Urinary bladder (tissue), 3 donors: ENCODE measurements at regions not wholly inside any gene's neighbourhood (a gene's known extent, or its start where the extent isn't known, plus 50 kb on each side); places are given as distances from the start of the nearest gene placed in this dataset.

Experiments
- DNase-seq: peaks from one replicate; pipeline ENCODE4 v3.0.0-alpha.2; 2015; ENCODE audit errors: extremely low spot score
- H3K27ac ChIP-seq: one replicate; pipeline ENCODE4 v1.5.1; 2013; ENCODE audit warnings: low read depth, mild to moderate bottlenecking, moderate library complexity
- H3K36me3 ChIP-seq: one replicate; pipeline ENCODE4 v1.6.1; 2013; ENCODE audit warnings: mild to moderate bottlenecking, moderate library complexity; ENCODE audit not compliant: insufficient read depth
- H3K4me1 ChIP-seq: one replicate; pipeline ENCODE4 v1.6.1; 2013; ENCODE audit warnings: mild to moderate bottlenecking, moderate library complexity; ENCODE audit not compliant: insufficient read depth
- H3K4me3 ChIP-seq: one replicate; pipeline ENCODE4 v1.5.1; 2013; ENCODE audit warnings: low read depth, low read length
- WGBS: extraction: QIAGEN DNeasy Blood & Tissue Kit; methylation state at CpG from one replicate; pipeline ENCODE4 v1.1.7; 2013; 5-methylcytosine and 5-hydroxymethylcytosine counted together
- donor health status: healthy with polysubstance abuse.
- donor health status: healthy.

GRCh38 chr3:40858364-40859115 is 333.8 kb downstream of the ZNF621 start:
- WGBS, result 90% methylated on average over 7 of the region's 7 CpGs
- H3K36me3 ChIP-seq, result no peaks in the 10 kb centered on the region
- H3K4me3 ChIP-seq, result no peak overlapping the region
- no peak for DNase-seq
- no peak overlapping the region for H3K27ac ChIP-seq
- H3K4me1 ChIP-seq, result no peaks in the 10 kb centered on the region

GRCh38 chr3:40862946-40863345 is 336.4 kb upstream of the CTNNB1 start:
- H3K36me3 ChIP-seq, result no peaks in the 10 kb centered on the region

GRCh38 chr3:40864146-40864782 is 335.0 kb upstream of the CTNNB1 start:
- DNase-seq, result no peak
- Histone ChIP-seq H3K4me3 (no peak overlapping the region), H3K27ac (no peak overlapping the region), H3K4me1 (no peaks in the 10 kb centered on the region), H3K36me3 (no peaks in the 10 kb centered on the region)
- WGBS, result 91% methylated on average over 3 of the region's 3 CpGs

More at GRCh38 chr3:40862946-40863345, 336.4 kb upstream of the CTNNB1 start:
- H3K27ac ChIP-seq, result no peak overlapping the region
- no peaks in the 10 kb centered on the region for H3K4me1 ChIP-seq
- H3K4me3 ChIP-seq, result no peak overlapping the region
- WGBS, result 96% methylated on average over 2 of the region's 2 CpGs
- no peak for DNase-seq

- Histone ChIP-seq H3K36me3 (no peaks in the 10 kb centered on the region), H3K27ac (no peak overlapping the region), H3K4me1 (no peaks in the 10 kb centered on the region), H3K4me3 (no peak overlapping the region)
- DNase-seq, result no peak
- 77% methylated on average over 1 of the region's 1 CpG for WGBS
These were observed 334.4 kb upstream of the CTNNB1 start for GRCh38 chr3:40864915-40865314.

GRCh38 chr3:40867797-40868196 is 331.5 kb upstream of the CTNNB1 start:
- Histone ChIP-seq H3K27ac (no peak overlapping the region), H3K36me3 (no peaks in the 10 kb centered on the region), H3K4me1 (no peaks in the 10 kb centered on the region), H3K4me3 (no peak overlapping the region)
- DNase-seq, result no peak
- whole genome bisulfite sequencing, result 93% methylated on average over 3 of the region's 3 CpGs

- no peak overlapping the region for H3K4me3 ChIP-seq
- no peaks in the 10 kb centered on the region for H3K4me1 ChIP-seq
- H3K36me3 ChIP-seq, result no peaks in the 10 kb centered on the region
- H3K27ac ChIP-seq, result no peak overlapping the region
- DNase-seq, result no peak
- WGBS, result 66% methylated on average over 4 of the region's 4 CpGs
These were observed 330.3 kb upstream of the CTNNB1 start for GRCh38 chr3:40869013-40869412.

- H3K27ac ChIP-seq, result no peak overlapping the region
- no peak for DNase-seq
- H3K36me3 ChIP-seq, result no peaks in the 10 kb centered on the region
- WGBS, result 80% methylated on average over 2 of the region's 2 CpGs
- no peaks in the 10 kb centered on the region for H3K4me1 ChIP-seq
- H3K4me3 ChIP-seq, result no peak overlapping the region
These were observed 329.4 kb upstream of the CTNNB1 start for GRCh38 chr3:40869939-40870338.

GRCh38 chr3:40871394-40871793 is 327.9 kb upstream of the CTNNB1 start:
- WGBS, result 70% methylated on average over 4 of the region's 4 CpGs
- Histone ChIP-seq H3K36me3 (no peaks in the 10 kb centered on the region), H3K4me1 (no peaks in the 10 kb centered on the region), H3K4me3 (no peak overlapping the region), H3K27ac (no peak overlapping the region)
- DNase-seq, result no peak

- Histone ChIP-seq H3K4me1 (no peaks in the 10 kb centered on the region), H3K27ac (no peak overlapping the region), H3K36me3 (no peaks in the 10 kb centered on the region), H3K4me3 (no peak overlapping the region)
- no peak for DNase-seq
- 79% methylated on average over 6 of the region's 6 CpGs for WGBS
These were observed 326.9 kb upstream of the CTNNB1 start for GRCh38 chr3:40872258-40872920.

GRCh38 chr3:40873476-40873875 is 325.8 kb upstream of the CTNNB1 start:
- DNase-seq, result no peak
- H3K36me3 ChIP-seq, result no peaks in the 10 kb centered on the region
- H3K4me3 ChIP-seq, result no peak overlapping the region
- no peak overlapping the region for H3K27ac ChIP-seq
- no peaks in the 10 kb centered on the region for H3K4me1 ChIP-seq
- 72% methylated on average over 2 of the region's 2 CpGs for WGBS

- Histone ChIP-seq H3K27ac (no peak overlapping the region), H3K4me3 (no peak overlapping the region), H3K4me1 (no peaks in the 10 kb centered on the region), H3K36me3 (no peaks in the 10 kb centered on the region)
- WGBS, result 92% methylated on average over 6 of the region's 6 CpGs
- no peak for DNase-seq
These were observed 325.2 kb upstream of the CTNNB1 start for GRCh38 chr3:40873934-40874699.

- DNase-seq, result no peak
- 94% methylated on average over 1 of the region's 1 CpG for WGBS
- no peak overlapping the region for H3K27ac ChIP-seq
These were observed 323.7 kb upstream of the CTNNB1 start for GRCh38 chr3:40875581-40875980.

GRCh38 chr3:40876009-40876408 is 323.3 kb upstream of the CTNNB1 start:
- DNase-seq, result no peak
- Histone ChIP-seq H3K27ac (no peak overlapping the region), H3K4me1 (no peaks in the 10 kb centered on the region), H3K4me3 (no peak overlapping the region), H3K36me3 (no peaks in the 10 kb centered on the region)
- WGBS, result 75% methylated on average over 5 of the region's 5 CpGs

More at GRCh38 chr3:40875581-40875980, 323.7 kb upstream of the CTNNB1 start:
- no peaks in the 10 kb centered on the region for H3K36me3 ChIP-seq
- H3K4me3 ChIP-seq, result no peak overlapping the region
- H3K4me1 ChIP-seq, result no peaks in the 10 kb centered on the region
